ENCODE measurements at regions not wholly inside any gene's neighbourhood (a gene's known extent, or its start where the extent isn't known, plus 50 kb on each side); places are given as distances from the start of the nearest gene placed in this dataset.
"Not testable (repeated sequence)": the region's sequence is repeated elsewhere in the genome, so short reads cannot be mapped to it uniquely, and the experiment has no call there.

- FAIRE-seq (no peak), DNase-seq (ENCODE audit: insufficient read length, low spot score) (no peak)
Observed at GRCh38 chr9:88898039-88898720, 93.1 kb upstream of the S1PR3 start.

- no peak for FAIRE-seq
Observed at GRCh38 chr9:88905506-88905905, 85.8 kb upstream of the S1PR3 start.

DNA sequence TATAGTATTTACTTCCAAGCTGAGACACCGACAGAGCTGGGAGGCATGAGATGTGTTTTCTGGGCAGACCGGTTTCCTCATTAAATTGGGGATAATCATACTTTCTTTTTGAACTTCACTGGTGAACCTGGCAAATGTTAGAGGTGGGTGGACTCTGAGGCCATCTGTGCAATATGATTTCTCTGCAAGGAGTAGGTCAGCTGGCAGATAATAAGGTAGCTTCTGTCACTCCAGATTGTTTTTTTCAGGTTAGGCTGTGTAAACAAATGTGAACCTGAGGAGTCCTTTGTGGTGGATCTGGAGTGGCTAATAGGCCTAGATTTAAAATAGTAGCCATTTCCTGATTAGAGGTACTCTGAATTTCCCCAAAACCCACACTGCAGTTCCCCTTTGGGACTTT is 75.4 kb upstream of the S1PR3 start:
- DNase-seq (ENCODE audit: insufficient read length, low spot score), result no peak
- FAIRE-seq, result no peak

More at GRCh38 chr9:88905506-88905905, 85.8 kb upstream of the S1PR3 start:
- DNase-seq (ENCODE audit: insufficient read length, low spot score), result no peak

GRCh38 chr9:88916894-88917293 is 74.4 kb upstream of the S1PR3 start:
- FAIRE-seq, result no peak
- DNase-seq (ENCODE audit: insufficient read length, low spot score), result no peak

GRCh38 chr9:88917375-88917774 is 73.9 kb upstream of the S1PR3 start:
- DNase-seq (ENCODE audit: insufficient read length, low spot score) (no peak), FAIRE-seq (no peak)

DNA sequence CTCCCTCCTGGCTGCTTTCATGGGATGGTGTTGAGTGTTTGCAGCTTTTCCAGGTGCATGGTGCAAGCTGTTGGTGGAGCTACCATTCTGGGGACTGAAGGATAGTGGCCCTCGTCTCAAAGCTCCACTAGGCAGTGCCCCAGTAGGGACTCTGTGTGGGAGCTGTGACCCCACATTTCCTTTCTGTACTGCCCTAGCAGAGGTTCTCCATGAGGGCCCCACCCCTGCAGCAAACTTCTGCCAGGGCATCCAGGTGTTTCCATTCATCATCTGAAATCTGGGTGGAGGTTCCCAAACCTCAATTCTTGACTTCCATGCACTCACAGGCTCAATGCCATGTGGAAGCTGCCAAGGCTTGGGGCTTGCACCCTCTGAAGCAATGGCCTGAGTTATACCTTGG is 72.7 kb upstream of the S1PR3 start:
- FAIRE-seq; DNase-seq (ENCODE audit: insufficient read length, low spot score): not testable (repeated sequence)

DNA sequence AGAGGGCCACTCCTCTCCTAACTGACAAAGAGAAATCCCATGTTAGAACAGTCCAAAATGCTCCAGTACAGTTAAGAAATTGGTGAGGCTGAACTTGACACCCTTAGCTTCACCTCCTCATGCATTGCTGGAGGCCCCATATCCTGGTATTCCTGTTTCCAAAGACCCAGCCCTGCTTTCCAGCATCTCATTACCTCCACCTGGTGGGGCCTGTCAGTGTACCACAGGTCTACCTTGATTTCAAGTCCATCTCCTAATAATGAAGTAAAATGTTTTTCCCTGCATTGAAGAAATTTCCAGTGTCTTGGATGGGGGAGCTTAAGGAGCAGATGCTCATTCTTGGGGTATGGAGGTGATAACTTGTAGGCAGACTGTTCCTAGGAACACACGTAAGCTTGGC is 70.6 kb upstream of the S1PR3 start:
- no peak for FAIRE-seq
- DNase-seq (ENCODE audit: insufficient read length, low spot score), result no peak

GRCh38 chr9:88922091-88922490 is 69.2 kb upstream of the S1PR3 start:
- FAIRE-seq (no peak), DNase-seq (ENCODE audit: insufficient read length, low spot score) (no peak)

DNA sequence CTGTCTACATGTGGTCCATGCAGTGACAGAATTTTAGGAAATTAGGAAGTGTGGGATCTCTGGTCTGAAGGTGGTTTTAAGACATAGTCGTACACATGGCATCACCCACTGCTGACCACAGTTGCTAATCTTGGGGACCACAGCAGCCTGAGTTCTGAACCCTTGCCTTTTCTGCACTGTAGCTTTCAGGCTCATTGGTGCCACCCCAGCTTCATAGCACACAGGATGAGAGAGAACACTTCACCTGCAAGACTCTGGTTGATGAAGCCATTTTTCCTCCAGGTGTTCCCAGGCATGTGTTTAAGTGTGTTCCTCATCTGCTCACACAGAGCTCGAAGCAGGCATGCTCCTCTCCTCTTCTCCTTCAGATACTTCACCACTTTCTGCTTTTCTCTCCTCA is 68.2 kb upstream of the S1PR3 start:
- no peak for FAIRE-seq
- no peak for DNase-seq (ENCODE audit: insufficient read length, low spot score)

GRCh38 chr9:88923653-88924288 is 67.5 kb upstream of the S1PR3 start:
- FAIRE-seq (no peak), DNase-seq (ENCODE audit: insufficient read length, low spot score) (no peak)

GRCh38 chr9:88925481-88925880 is 65.8 kb upstream of the S1PR3 start:
- FAIRE-seq, result no peak
- no peak for DNase-seq (ENCODE audit: insufficient read length, low spot score)

DNA sequence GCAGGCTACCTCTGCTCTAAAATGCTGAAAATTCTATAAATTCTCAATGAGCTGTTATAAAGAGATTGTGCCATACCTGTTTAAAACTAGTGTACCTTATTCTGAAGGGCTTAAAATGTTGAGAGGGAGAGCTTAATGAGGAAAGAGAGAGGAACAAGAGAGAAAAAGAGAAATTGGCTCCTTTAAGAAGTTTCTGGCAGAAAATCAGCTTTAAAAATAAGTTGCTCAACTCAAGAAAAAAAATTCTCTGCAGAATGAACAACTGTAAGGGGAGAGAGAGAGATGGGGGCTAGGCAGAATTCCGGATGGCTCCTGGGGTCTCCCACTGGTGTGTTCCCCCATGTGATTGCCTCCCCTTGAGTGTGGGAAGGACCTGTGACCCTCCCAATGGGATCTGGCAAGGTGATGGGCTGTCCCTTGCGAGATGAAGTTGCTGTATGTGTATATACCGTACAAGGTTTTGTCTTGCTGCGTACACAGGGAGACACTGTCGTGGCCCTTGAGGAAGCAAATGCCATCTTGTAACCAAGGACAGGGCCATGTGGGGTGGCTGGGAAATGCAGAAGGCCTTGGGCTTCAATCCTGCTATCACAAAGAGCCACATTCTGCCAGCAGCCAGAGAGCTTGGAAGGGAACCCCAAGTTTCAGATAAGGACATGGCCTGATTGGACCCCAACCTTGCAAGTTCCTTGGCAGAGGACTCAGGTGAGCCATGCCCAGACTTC is 64.3 kb upstream of the S1PR3 start:
- DNase-seq (ENCODE audit: insufficient read length, low spot score) (no peak), FAIRE-seq (no peak)

GRCh38 chr9:88927510-88927909 is 63.8 kb upstream of the S1PR3 start:
- FAIRE-seq (no peak), DNase-seq (ENCODE audit: insufficient read length, low spot score) (no peak)

- no peak for DNase-seq (ENCODE audit: insufficient read length, low spot score)
- FAIRE-seq, result no peak
Observed at GRCh38 chr9:88930716-88931115, 60.6 kb upstream of the S1PR3 start.

DNA sequence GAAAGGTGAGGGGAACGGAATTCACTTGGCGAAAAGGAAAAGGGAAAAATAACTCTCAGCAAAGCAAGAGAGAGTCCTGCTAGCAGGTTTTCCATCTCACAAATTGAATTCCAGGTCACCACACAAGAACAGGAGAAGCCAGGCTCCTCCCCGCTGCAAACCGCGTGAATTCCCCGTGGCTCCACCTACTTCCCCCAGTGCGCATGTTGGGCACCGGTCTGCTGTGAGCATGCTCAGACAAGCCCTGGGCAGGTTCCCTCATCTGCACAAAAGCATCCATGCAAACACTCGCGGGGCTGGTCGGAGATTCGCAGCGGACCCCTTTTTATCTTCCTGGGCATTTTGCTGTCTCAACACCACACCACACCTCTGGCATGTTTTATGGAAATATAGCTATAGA is 58.5 kb upstream of the S1PR3 start:
- DNase-seq (ENCODE audit: insufficient read length, low spot score) (no peak), FAIRE-seq (no peak)

GRCh38 chr9:88933607-88934379 is 57.5 kb upstream of the S1PR3 start:
- FAIRE-seq (no peak), DNase-seq (ENCODE audit: insufficient read length, low spot score) (no peak)

DNA sequence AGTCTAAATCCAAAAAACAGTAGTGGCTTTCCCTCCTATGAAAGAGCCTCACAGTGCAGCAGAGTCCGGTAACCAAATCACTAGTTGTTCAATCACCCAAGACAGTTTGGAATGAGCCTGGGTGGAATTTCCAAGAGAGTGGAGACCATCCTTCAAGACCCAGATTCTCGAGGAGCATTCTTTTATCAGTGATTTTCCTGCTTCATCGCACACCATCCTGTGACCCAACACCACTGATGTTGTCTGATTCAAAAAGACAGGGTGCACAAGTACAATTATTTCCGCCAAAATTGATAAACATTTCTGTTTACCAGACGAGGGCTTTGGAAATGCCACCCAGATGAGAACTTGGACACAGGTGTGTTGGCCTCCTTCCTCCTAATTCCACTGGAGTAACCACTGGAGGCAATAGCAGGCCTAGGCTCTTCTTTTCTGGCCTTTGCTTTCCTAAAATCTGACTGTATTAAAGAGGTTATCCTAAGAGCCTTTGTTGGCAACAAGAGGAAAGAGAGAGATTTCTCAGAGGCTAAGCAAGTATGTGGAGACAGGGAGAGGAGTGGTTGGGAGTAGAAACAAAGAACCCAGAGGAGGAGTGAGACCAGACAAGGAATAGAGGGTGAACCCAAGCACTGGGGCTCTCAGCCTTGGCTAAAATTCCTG is 56.3 kb upstream of the S1PR3 start:
- FAIRE-seq (no peak), DNase-seq (ENCODE audit: insufficient read length, low spot score) (no peak)

GRCh38 chr9:88936132-88936531 is 55.1 kb upstream of the S1PR3 start:
- FAIRE-seq (no peak), DNase-seq (ENCODE audit: insufficient read length, low spot score) (no peak)

GRCh38 chr9:88936668-88937067 is 54.6 kb upstream of the S1PR3 start:
- FAIRE-seq (no peak), DNase-seq (ENCODE audit: insufficient read length, low spot score) (no peak)

DNA sequence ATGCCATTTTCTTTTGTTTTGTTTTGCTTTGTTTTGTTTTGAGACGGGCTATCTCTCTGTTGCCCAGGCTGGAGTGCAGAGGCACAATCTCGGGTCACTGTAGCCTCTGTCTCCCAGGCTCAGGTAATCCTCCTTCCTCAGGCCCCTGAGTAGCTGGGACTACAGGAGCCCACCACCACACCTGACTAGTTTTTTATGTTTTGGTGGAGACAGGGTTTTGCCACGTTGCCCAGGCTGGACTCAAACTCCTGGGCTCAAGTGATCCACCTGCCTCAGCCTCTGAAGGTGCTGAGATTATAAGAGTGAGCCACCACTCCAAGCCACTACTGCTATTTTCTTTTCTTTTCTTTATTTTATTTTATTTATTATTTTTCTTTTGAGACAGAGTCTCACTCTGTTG is 54.0 kb upstream of the S1PR3 start:
- no peak for FAIRE-seq
- no peak for DNase-seq (ENCODE audit: insufficient read length, low spot score)

DNA sequence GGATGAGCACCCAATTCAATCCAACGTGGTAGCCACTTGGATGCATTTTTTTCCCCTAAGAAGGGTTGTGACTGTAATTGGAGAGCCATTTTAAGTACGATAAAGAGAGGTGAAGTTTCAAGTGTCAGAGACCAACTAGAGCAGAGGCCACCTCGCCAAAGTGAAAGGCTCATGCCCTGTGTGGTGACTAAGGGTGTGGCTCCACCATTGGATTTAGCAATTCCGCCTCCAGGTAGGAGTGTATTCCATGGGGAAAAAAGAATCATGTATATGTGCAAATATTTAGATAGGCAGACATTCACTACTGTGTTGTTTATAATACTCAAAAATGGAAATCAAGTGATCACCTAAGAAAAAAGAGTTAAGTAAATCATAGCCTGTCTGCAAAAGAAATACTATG is 53.1 kb upstream of the S1PR3 start:
- no peak for DNase-seq (ENCODE audit: insufficient read length, low spot score)
- no peak for FAIRE-seq
